Tibial artery (tissue), 4 donors: ENCODE measurements at regions not wholly inside any gene's neighbourhood (a gene's known extent, or its start where the extent isn't known, plus 50 kb on each side); places are given as distances from the start of the nearest gene placed in this dataset.

Experiments
- DNase-seq, 2 donors: peaks; one replicate each; pipeline ENCODE4 v3.0.0-alpha.2; 2019
- H3K27ac ChIP-seq, 2 donors: fragments of 200-600 bp; sonication (generic) in 1 of 2; 1 replicate in 1 of 2; 2 replicates in 1 of 2; pipeline ENCODE4 v1.5.1; 2018 to 2019; ENCODE audit warnings: mild to moderate bottlenecking in 1 of 2
- H3K27me3 ChIP-seq, 2 donors: fragments of 200-600 bp; sonication (generic) in 1 of 2; one replicate each; pipeline versions ENCODE4 v1.5.1 to v1.6.0; 2016 to 2019
- H3K36me3 ChIP-seq, 3 donors: fragments of 200-600 bp; sonication (generic) in 2 of 3; one replicate each; pipeline ENCODE4 v1.5.1; 2016 to 2019; ENCODE audit warnings: mild to moderate bottlenecking in 2 of 3
- H3K4me1 ChIP-seq, 4 donors: fragments of 200-600 bp; sonication (generic) in 2 of 4; 1 replicate in 3 of 4; 2 replicates in 1 of 4; pipeline ENCODE4 v1.5.1; 2016 to 2019
- H3K4me3 ChIP-seq, 2 donors: fragments of 200-600 bp; sonication (generic) in 1 of 2; 1 replicate in 1 of 2; 2 replicates in 1 of 2; pipeline ENCODE4 v1.5.1; 2018 to 2019; ENCODE audit warnings: mild to moderate bottlenecking in 2 of 2
- H3K9me3 ChIP-seq, 3 donors: fragments of 200-600 bp; sonication (generic) in 1 of 3; one replicate each; pipeline ENCODE4 v1.5.1; 2016 to 2019
- intact Hi-C: fragments of 100-400 bp; cut with DNase I; formaldehyde crosslinking; loops from one replicate; pipeline ENCODE4 v1.15.0; 2023; ENCODE audit warnings: low total_unique reads
- TF ChIP-seq, protein P1 (sequence below), 2 experiments: fragments of 200-600 bp in 1 of 2; fragments of 450-650 bp in 1 of 2; IDR thresholded peaks; one replicate each; pipeline ENCODE4 v1.5.1; 2017 to 2019; ENCODE audit warnings: antibody characterized with exemption in 2 of 2, mild to moderate bottlenecking in 1 of 2, moderate library complexity in 1 of 2

- H3K27ac ChIP-seq = no peak overlapping the region
- H3K36me3 ChIP-seq = no peaks in the 10 kb centered on the region
- H3K9me3 ChIP-seq = peaks cover 0 to 7% (median 7%) of the 10 kb centered on the region in 3 donors
- TF ChIP-seq, protein P1, sequence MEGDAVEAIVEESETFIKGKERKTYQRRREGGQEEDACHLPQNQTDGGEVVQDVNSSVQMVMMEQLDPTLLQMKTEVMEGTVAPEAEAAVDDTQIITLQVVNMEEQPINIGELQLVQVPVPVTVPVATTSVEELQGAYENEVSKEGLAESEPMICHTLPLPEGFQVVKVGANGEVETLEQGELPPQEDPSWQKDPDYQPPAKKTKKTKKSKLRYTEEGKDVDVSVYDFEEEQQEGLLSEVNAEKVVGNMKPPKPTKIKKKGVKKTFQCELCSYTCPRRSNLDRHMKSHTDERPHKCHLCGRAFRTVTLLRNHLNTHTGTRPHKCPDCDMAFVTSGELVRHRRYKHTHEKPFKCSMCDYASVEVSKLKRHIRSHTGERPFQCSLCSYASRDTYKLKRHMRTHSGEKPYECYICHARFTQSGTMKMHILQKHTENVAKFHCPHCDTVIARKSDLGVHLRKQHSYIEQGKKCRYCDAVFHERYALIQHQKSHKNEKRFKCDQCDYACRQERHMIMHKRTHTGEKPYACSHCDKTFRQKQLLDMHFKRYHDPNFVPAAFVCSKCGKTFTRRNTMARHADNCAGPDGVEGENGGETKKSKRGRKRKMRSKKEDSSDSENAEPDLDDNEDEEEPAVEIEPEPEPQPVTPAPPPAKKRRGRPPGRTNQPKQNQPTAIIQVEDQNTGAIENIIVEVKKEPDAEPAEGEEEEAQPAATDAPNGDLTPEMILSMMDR (IDR thresholded peaks at IDR 0.05) = no peak
- H3K4me3 ChIP-seq = no peak overlapping the region
- no peak for DNase-seq
- intact Hi-C loops = no loop called here
- H3K27me3 ChIP-seq = no peaks in the 10 kb centered on the region
- no peaks in the 10 kb centered on the region for H3K4me1 ChIP-seq
Observed at GRCh38 chrX:40485102-40485826, 95.5 kb upstream of the ATP6AP2 start.

DNA sequence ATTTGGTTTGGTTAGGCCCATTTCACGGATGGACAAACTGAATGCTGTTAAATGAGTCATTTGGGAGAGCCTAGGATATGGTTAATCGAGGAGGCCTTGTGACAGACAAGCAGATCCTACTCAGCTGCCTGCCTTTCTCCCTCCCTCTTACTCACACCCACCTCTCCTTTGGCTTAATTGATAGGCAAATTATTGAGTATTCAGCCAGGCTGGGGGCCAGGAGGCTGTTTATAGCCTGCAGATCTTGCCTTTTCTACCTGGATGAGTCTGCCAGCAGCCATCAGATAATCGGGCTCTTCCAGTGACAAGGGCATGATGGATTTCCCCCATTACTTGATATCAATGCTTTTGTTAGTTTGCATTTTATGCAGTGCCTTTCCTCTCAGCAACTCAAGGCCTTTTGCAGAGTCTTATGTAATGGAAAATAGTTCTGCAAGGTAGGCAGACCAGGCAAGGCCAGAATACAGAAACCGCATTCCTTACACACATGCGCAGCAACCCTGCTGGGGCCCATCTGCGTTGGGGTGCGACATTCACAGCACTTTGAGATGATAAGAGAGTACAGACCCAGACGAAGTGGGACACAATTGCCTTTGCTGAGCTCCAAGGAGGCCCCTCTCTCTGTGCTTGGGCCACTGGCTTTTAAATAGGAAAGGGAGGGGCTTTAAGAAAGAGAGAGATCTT is 96.2 kb upstream of the ATP6AP2 start:
- no peak for DNase-seq
- no peaks in the 10 kb centered on the region for H3K4me1 ChIP-seq
- intact Hi-C loops = no loop called here
- H3K4me3 ChIP-seq = no peak overlapping the region
- TF ChIP-seq, protein P1 (IDR thresholded peaks at IDR 0.05) = no peak
- H3K9me3 ChIP-seq = peaks cover 0 to 7% (median 7%) of the 10 kb centered on the region in 3 donors
- no peaks in the 10 kb centered on the region for H3K27me3 ChIP-seq
- no peak overlapping the region for H3K27ac ChIP-seq
- no peaks in the 10 kb centered on the region for H3K36me3 ChIP-seq

- no peak overlapping the region for H3K4me3 ChIP-seq
- H3K9me3 ChIP-seq = peaks cover 0 to 7% (median 7%) of the 10 kb centered on the region in 3 donors
- no peaks in the 10 kb centered on the region for H3K27me3 ChIP-seq
- DNase-seq = no peak
- no peaks in the 10 kb centered on the region for H3K36me3 ChIP-seq
- TF ChIP-seq, protein P1 (IDR thresholded peaks at IDR 0.05) = no peak
- H3K27ac ChIP-seq = no peak overlapping the region
- intact Hi-C loops = no loop called here
- no peaks in the 10 kb centered on the region for H3K4me1 ChIP-seq
Observed at GRCh38 chrX:40483502-40483901, 97.3 kb upstream of the ATP6AP2 start.

DNA sequence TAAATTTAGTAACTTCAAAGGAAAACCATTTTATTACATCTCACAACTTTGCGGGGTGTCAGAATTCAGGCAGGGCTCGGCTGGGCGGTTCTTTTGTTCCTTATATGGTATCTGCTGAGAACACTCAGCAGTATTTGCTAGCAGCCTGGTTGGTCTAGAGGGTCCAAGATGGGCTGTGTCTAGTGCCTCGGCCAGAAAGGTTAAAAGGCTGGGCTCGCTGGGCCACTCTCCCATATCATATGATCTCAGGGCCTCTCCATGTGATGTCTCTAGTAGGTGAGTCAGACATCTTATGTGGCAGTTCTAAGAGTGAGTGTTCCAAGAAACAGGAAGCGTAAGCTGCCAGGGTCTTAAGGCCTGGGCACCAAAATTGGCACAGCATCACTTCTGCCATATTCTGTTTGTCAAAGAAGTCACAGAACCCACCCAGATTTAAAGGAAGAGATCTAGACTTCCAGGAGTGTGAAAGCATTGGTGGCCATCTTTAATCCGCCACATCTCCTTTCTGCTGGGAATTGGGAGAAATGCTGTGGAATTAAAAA is 100.9 kb upstream of the ATP6AP2 start:
- intact Hi-C loops = no loop called here
- Histone ChIP-seq H3K9me3 (no peaks in the 10 kb centered on the region), H3K4me3 (no peak overlapping the region), H3K36me3 (no peaks in the 10 kb centered on the region), H3K4me1 (no peaks in the 10 kb centered on the region), H3K27ac (no peak overlapping the region), H3K27me3 (no peaks in the 10 kb centered on the region)
- TF ChIP-seq, protein P1 (IDR thresholded peaks at IDR 0.05) = no peak
- DNase-seq = no peak

GRCh38 chrX:40478474-40479065 is 102.2 kb upstream of the ATP6AP2 start:
- Histone ChIP-seq H3K36me3 (no peaks in the 10 kb centered on the region), H3K4me1 (peaks cover 0 to 3% (median 0%) of the 10 kb centered on the region in 4 donors), H3K27me3 (no peaks in the 10 kb centered on the region), H3K4me3 (no peak overlapping the region), H3K9me3 (no peaks in the 10 kb centered on the region), H3K27ac (no peak overlapping the region)
- intact Hi-C loops = no loop called here
- DNase-seq = no peak
- TF ChIP-seq, protein P1 (IDR thresholded peaks at IDR 0.05) = no peak
